Activated effector memory CD4-positive, alpha-beta T cell treated with anti-CD3 and anti-CD28 coated beads, Interleukin-2, amount 50 U/mL, for 16 hours (primary cell): ENCODE measurements at regions not wholly inside any gene's neighbourhood (a gene's known extent, or its start where the extent isn't known, plus 50 kb on each side); places are given as distances from the start of the nearest gene placed in this dataset.
"Not testable (repeated sequence)": the region's sequence is repeated elsewhere in the genome, so short reads cannot be mapped to it uniquely, and the experiment has no call there.

Source experiments
- DNase-seq: peaks from one replicate; pipeline ENCODE4 v3.0.0-alpha.2; 2020

DNA sequence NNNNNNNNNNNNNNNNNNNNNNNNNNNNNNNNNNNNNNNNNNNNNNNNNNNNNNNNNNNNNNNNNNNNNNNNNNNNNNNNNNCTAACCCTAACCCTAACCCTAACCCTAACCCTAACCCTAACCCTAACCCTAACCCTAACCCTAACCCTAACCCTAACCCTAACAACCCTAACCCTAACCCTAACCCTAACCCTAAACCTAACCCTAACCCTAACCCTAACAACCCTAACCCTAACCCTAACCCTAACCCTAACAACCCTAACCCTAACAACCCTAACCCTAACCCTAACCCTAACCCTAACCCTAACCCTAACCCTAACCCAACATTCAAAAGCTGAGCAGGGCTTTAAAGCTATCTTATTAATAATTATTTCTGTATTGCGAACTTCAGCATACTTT, 182.5 kb upstream of the FAM20C start:
- not testable (repeated sequence) for DNase-seq

- DNase-seq: not testable (repeated sequence)
Observed at GRCh38 chr7:32565-33280, 159.6 kb upstream of the FAM20C start.

GRCh38 chr7:35121-35541, 157.2 kb upstream of the FAM20C start:
- not testable (repeated sequence) for DNase-seq

- not testable (repeated sequence) for DNase-seq
Observed at GRCh38 chr7:36539-36938, 155.8 kb upstream of the FAM20C start.

DNA sequence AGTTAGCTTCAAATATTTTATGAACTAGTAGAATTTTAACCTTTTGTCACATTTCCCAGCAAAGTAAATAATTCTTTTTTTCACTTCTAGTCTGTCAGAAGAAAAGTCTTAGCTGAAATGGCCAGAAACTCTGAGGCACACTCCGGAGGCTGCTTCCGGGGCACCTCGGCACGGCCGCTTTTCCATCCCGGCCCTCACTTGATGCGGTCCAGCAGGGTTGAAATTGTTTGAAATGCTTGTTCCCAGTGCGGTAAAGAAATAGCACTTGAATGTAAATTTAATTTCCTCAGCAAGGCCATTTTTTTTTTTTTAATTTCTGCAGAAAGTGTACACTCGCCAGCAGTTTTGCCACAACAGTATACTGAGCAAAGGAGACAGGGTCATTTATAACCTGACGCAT, 154.7 kb upstream of the FAM20C start:
- not testable (repeated sequence) for DNase-seq

DNA sequence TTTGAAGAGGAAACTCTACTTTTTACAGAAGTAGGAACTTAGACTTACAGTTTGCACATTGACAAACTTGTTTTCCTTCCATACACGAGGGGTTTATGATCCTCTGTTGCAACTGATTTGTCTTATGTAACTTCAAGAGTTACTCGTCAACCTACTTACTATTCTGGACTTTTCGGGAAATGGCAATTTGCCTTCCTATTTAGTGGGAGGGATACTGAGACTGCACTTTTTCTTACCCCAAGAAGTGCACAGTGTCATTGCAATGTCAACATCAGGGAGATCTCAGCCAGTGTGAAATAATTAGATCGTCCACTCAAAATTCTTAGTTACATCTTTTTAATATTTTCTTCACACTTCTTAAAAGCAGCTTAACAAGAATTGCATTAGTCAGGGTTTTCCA, 153.9 kb upstream of the FAM20C start:
- DNase-seq: not testable (repeated sequence)

DNA sequence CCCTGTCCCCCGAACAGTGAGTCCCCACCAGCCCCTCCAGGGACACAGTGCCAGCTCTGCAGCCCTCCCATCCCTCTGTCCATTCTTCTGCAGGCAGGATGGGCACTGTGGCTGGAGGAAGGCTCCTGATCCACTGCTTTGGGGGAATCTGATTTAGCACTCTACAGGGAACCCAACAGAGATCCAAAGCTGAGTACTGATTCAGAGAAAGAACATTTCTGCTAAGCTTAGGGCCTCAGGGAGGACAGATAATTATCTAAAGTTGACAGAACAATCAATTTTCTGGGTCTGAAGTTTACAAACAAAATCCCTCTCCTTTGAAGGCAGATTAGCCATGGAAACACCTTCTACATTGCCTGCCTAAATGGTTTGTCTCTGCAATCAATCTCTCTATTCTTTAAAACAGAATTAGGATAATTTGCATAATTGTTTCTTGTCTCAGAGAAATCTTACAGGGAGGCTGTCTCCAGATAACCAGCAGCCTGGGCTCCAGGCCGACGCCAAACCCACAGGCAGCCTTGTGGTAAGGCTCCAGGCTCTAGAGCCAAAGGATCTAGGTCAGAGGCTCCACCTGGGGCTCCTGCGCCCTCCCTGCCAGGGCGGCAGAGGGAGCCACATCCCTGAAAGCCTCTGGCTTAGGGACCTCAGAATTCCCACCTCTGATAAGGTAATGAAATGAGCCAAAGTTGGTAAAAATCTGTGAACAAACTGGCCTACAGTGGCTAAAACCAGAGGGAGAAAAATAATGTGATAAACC, 152.2 kb upstream of the FAM20C start:
- DNase-seq: not testable (repeated sequence)

DNA sequence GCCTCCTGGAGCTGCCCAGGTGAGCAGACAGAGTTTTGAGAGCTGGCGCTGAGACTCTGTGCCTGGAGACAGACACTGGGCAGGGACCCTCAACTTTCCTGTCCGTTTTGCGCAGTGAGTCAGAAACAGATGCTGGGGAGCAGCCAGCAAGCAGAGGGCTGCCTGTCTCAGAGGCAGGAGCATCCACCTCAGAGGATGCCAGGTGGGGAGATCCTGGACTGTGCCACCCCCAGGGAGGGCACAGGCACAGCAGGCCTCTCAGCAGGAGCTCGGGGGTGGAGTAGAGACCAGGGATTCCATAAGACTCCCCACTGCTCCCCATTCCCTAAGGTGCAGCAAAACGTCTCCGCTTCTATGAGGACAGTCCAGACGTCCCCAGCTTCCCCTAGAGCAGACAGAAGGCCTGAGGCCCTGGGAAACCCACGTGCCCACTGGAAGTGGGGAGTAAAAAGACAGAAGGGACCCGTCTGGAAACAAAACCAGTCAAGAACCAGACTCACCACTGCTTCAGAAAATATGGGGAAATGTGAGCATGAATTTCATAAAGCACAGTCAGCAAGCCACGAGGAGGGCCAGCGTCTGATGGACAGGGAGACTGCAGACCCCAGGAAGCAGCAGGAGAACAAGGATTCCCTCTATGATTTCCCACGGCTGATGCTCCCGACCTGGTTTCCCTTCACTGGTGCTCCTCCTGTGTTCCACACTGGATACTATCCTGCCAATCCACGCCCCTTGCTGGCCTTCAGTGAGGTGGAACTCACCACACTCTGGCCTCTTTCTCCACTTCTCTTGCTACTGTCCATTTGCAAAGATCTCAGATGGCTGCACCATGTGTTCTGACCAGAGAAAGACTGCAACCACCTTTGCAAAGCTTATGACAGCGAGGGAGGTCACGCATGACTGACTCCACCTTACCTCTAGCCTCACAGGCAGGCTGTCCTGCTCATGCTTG, 151.3 kb upstream of the FAM20C start:
- DNase-seq: no peak

- no peak for DNase-seq
Observed at GRCh38 chr7:41917-42565, 150.3 kb upstream of the FAM20C start.

DNA sequence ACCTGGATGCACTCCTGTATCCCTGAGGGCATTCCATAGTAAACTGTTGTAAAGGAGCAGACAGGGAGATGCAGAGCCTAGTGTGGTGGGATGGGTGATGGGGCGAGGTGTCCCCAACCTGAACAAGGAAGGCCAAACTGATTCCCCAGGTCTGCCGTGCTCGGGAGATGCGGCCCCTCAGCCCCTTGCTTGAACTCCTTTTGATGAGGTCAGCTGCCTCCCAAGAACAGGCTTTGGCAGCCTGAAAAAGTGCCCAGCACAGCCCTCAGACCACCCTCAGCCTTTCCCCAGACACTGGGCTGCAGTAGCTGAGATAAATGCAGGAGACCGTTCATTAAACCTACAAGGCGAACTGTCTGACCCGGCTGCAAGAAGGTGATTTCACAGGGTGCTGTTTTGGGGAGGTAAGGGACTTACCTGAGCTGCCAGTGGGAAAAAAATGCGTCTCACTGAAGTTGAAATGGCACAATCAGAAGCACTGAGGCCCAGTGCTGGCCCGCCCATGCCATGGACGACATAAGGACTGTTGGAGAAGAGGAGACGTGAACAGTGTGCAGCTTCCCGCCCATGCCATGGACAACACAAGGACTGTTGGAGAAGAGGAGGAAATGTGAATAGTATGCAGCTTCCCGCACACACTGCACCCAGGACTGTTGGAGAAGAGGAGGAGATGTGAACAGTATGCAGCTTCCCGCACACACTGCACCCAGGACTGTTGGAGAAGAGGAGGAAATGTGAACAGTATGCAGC, 148.4 kb upstream of the FAM20C start:
- DNase-seq: no peak

- DNase-seq: no peak
Observed at GRCh38 chr7:44541-44896, 147.9 kb upstream of the FAM20C start.

GRCh38 chr7:45106-46090, 147.0 kb upstream of the FAM20C start:
- no peak for DNase-seq

- DNase-seq: no peak
Observed at GRCh38 chr7:46123-46829, 146.1 kb upstream of the FAM20C start.

GRCh38 chr7:46830-47140, 145.6 kb upstream of the FAM20C start:
- no peak for DNase-seq

DNA sequence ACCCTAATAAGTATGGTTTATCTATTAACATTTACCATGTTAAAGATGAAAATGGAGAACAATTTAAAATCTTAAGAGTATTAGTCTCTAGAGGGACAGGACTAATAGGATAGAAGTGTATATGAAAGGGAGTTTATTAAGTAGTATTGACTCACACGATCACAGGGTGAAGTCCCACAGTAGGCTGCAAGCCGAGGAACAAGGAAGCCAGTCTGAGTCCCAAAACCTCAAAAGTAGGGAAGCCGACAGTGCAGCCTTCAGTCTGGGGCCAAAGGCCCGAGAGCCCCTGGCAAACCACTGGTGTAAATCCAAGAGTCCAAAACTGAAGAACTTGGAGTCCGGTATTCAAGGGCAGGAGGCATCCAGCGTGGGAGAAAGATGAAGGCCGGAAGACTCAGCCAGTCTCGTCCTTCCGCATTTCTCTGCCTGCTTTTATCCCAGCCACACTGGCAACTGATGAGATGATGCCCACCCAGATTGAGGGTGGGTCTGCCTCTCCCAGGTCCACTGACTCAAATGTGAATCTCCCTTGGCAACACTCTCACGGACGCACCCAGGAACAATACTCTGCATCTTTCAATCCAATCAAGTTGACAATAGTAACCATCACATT, 140.8 kb upstream of the FAM20C start:
- DNase-seq: no peak

DNA sequence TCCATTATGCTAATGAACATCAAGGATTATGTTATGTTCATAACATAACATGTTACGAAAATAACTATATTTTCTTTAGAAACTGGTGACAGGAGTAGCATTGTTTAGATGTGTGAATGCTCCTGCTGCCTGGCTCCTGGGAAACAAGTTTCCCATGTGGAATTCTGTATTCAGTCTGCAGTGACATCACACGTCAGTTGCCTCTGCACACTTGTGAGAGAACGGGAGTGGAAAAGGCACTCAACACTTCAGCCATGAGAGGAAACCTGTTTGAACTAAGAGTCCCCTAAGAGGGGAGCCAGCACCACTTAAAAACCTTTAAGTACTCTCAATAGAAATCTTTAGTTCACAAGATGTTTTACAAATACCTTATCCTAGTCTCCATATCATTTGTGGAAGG, 140.3 kb upstream of the FAM20C start:
- no peak for DNase-seq

DNA sequence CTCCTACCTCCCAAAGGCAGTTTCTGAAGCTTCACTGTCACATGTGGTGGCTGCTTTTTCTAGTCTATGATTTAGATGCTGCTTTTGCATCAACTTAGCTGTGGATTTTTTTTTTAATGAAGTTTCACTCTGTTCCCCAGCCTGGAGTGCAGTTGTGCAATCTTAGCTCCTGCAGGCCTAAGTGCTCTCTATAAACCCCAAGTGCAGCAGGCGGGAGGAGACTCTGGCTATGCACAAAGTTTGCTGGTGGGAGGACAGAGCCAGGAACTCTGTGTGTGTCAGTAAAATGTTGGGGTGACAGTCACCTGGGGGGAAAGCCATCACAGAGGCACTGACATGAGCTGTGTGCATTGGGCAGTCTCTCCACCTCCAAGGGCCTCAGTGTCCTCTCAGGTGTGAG, 138.8 kb upstream of the FAM20C start:
- no peak for DNase-seq

DNA sequence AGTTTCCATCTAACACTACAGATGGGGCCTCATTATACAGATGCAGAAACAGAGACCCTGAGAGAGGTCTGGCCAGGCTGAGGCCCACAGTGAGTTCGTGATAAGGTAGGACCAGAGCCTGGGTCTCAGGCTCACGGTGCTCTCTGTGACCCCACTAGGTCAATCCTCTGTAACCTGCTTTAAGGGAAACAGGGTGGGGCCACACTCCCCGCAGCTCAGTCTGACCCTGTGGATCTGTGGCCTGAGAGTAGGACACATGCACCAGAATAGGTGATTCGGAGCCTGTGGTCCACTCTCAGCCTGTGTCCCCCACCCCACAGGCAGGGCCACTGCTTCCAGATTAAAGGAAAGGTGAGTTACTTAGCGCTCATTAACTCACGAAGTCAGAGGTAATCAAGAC, 137.8 kb upstream of the FAM20C start:
- DNase-seq: no peak

DNA sequence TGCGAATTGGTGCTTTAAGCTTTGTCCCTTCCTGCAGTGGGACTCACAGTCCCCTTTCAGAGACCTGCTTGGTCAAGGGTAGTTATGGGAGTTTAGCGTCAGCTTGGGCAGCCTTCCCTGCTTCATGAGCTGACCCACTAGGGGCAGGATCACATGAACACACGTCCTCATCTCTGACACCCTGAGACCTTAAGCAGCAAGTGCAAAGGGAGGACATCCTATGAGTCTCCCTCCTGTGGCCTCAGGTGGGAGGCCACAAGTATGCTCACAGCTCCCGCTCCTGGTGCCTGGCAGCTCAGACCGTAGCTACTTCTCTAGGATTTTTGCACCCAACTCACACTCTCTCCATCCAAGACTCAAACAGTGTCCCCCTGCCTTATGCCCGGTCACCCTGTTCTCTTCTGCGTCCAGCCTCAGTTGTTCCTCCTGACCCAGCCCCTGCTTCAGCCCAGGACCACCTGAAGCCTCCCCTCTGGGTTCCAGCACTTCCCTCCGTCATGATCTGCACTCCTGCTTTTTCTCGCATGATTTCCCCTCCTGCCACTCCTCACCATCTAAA, 136.6 kb upstream of the FAM20C start:
- no peak for DNase-seq
